Neural cell (in vitro differentiated cells): ENCODE measurements at regions not wholly inside any gene's neighbourhood (a gene's known extent, or its start where the extent isn't known, plus 50 kb on each side); places are given as distances from the start of the nearest gene placed in this dataset.

Experiments
- H2AFZ ChIP-seq: fragments of 200-600, 300-800 bp; sonication (generic), shearing (Covaris generic); 2 replicates; pipeline ENCODE4 v1.6.0; 2014; ENCODE audit warnings: low read depth, mild to moderate bottlenecking, antibody characterized with exemption, low read length, moderate library complexity
- H3F3A ChIP-seq: fragments of 200-600 bp; shearing (Covaris generic); 2 replicates; pipeline ENCODE4 v1.6.1; 2016; ENCODE audit warnings: mild to moderate bottlenecking, moderate library complexity, mixed read lengths, antibody characterized with exemption, low read length; ENCODE audit not compliant: insufficient read depth, poor library complexity, severe bottlenecking
- H3K27ac ChIP-seq: fragments of 200-600, 300-800 bp; sonication (generic), shearing (Covaris generic); 2 replicates; pipeline ENCODE4 v1.5.1; 2014; ENCODE audit warnings: mild to moderate bottlenecking, low read length, moderate library complexity
- H3K27me3 ChIP-seq: fragments of 300-800, 200-600 bp; sonication (generic), shearing (Covaris generic); 2 replicates; pipeline ENCODE4 v1.6.0; 2014; ENCODE audit warnings: mild to moderate bottlenecking, low read depth, low read length, moderate library complexity; ENCODE audit not compliant: insufficient read depth
- H3K36me3 ChIP-seq: fragments of 300-800, 200-600 bp; sonication (generic), shearing (Covaris generic); 2 replicates; pipeline ENCODE4 v1.5.1; 2014; ENCODE audit warnings: mild to moderate bottlenecking, antibody characterized with exemption, low read length, moderate library complexity; ENCODE audit not compliant: insufficient read depth
- H3K4me2 ChIP-seq: fragments of 300-800, 200-600 bp; sonication (generic), shearing (Covaris generic); 2 replicates; pipeline ENCODE4 v1.6.0; 2014; ENCODE audit warnings: mild to moderate bottlenecking, low read length
- H3K4me3 ChIP-seq: fragments of 300-800, 200-600 bp; sonication (generic), shearing (Covaris generic); 2 replicates; pipeline ENCODE4 v1.5.1; 2014; ENCODE audit warnings: mild to moderate bottlenecking, low read length, moderate library complexity
- H3K79me2 ChIP-seq: fragments of 200-600 bp; shearing (Covaris generic); replicated peaks from 2 replicates; pipeline ENCODE4 v1.6.0; 2014; ENCODE audit warnings: mild to moderate bottlenecking, low read length, moderate library complexity; ENCODE audit not compliant: insufficient read depth
- H3K9ac ChIP-seq: fragments of 300-800, 200-600 bp; sonication (generic), shearing (Covaris generic); 2 replicates; pipeline ENCODE4 v1.6.1; 2016; ENCODE audit warnings: mild to moderate bottlenecking, low read length, mixed read lengths
- H3K9me2 ChIP-seq: fragments of 200-600 bp; shearing (Covaris generic); 2 replicates; pipeline ENCODE4 v1.6.1; 2016; ENCODE audit warnings: mild to moderate bottlenecking, low read length, mixed read lengths; ENCODE audit not compliant: insufficient read depth
- H3K9me3 ChIP-seq: fragments of 200-600, 300-800 bp; sonication (generic), shearing (Covaris generic); 2 replicates; pipeline ENCODE4 v1.6.1; 2016; ENCODE audit warnings: mild to moderate bottlenecking, mixed run types, low read length, moderate library complexity, mixed read lengths
- H4K20me1 ChIP-seq: fragments of 200-600 bp; shearing (Covaris generic); 2 replicates; pipeline ENCODE4 v1.6.1; 2016; ENCODE audit warnings: mild to moderate bottlenecking, mixed run types; ENCODE audit not compliant: insufficient read depth
- EP300 ChIP-seq: fragments of 450-650 bp; conservative IDR thresholded peaks from 2 replicates; pipeline ENCODE4 v1.6.1; 2014; ENCODE audit warnings: antibody characterized with exemption, mild to moderate bottlenecking, moderate library complexity; ENCODE audit not compliant: poor library complexity, severe bottlenecking
- EZH2 ChIP-seq: fragments of 200-600, 300-800 bp; shearing (Covaris generic), sonication (generic); IDR thresholded peaks from 2 replicates; pipeline ENCODE4 v1.6.1; 2014; ENCODE audit warnings: antibody characterized with exemption, low read length, borderline replicate concordance, mild to moderate bottlenecking; ENCODE audit not compliant: insufficient read depth, poor library complexity, severe bottlenecking
- MXI1 ChIP-seq: fragments of 450-650 bp; conservative IDR thresholded peaks from 2 replicates; pipeline ENCODE4 v1.6.1; 2014; ENCODE audit warnings: antibody characterized with exemption, mild to moderate bottlenecking; ENCODE audit not compliant: poor library complexity, severe bottlenecking
- POLR2AphosphoS5 ChIP-seq: IDR thresholded peaks from 2 replicates; pipeline ENCODE4 v1.6.1; 2012
- SMC3 ChIP-seq: fragments of 450-650 bp; conservative IDR thresholded peaks from 2 replicates; pipeline ENCODE4 v1.6.1; 2014; ENCODE audit warnings: antibody characterized with exemption, mild to moderate bottlenecking, moderate library complexity; ENCODE audit not compliant: poor library complexity
- TAF1 ChIP-seq: IDR thresholded peaks from 2 replicates; pipeline ENCODE4 v1.6.1; 2012; ENCODE audit warnings: low read depth
- TF ChIP-seq, protein P1 (sequence below): IDR thresholded peaks from 2 replicates; pipeline ENCODE4 v1.6.1; 2012; ENCODE audit warnings: borderline replicate concordance
- TF ChIP-seq, protein P2 (sequence below): fragments of 450-650 bp; IDR thresholded peaks from 2 replicates; pipeline ENCODE4 v1.5.1; 2014; ENCODE audit warnings: antibody characterized with exemption, mild to moderate bottlenecking, moderate library complexity; ENCODE audit not compliant: poor library complexity, severe bottlenecking

DNA sequence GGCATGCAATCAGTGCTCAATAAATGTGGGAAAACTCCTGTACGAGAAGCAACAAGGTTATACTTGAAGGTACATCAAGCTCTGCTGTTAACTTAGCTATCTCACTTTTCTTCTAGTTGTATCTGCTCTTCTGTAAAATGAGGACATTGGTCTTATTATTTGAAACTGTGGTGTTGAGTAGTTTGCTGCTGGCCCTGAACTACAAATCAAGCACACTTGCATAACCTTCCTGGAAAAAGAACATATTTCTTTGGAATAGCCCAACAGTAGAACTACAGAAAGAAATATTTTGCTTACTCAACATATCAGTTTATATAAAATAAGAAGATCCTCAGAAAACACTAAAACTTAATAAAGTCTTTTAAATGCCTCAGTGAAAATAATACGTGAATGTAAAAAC is 203.0 kb downstream of the KCTD12 start:
- Histone ChIP-seq H3K79me2 (no peaks in the 10 kb centered on the region), H3K36me3 (no peaks in the 10 kb centered on the region), H3K9me2 (no peaks in the 10 kb centered on the region), H3K4me2 (no peak overlapping the region), H3K9ac (no peak overlapping the region), H3F3A (no peaks in the 10 kb centered on the region), H4K20me1 (no peaks in the 10 kb centered on the region), H3K9me3 (no peaks in the 10 kb centered on the region), H3K4me3 (no peak overlapping the region), H2AFZ (no peak overlapping the region), H3K27me3 (no peaks in the 10 kb centered on the region), H3K27ac (no peak overlapping the region)
- TF ChIP-seq TAF1 (no peak), POLR2AphosphoS5 (no peak), MXI1 (no peak), EZH2 (no peak), EP300 (no peak)
- TF ChIP-seq, protein P1, sequence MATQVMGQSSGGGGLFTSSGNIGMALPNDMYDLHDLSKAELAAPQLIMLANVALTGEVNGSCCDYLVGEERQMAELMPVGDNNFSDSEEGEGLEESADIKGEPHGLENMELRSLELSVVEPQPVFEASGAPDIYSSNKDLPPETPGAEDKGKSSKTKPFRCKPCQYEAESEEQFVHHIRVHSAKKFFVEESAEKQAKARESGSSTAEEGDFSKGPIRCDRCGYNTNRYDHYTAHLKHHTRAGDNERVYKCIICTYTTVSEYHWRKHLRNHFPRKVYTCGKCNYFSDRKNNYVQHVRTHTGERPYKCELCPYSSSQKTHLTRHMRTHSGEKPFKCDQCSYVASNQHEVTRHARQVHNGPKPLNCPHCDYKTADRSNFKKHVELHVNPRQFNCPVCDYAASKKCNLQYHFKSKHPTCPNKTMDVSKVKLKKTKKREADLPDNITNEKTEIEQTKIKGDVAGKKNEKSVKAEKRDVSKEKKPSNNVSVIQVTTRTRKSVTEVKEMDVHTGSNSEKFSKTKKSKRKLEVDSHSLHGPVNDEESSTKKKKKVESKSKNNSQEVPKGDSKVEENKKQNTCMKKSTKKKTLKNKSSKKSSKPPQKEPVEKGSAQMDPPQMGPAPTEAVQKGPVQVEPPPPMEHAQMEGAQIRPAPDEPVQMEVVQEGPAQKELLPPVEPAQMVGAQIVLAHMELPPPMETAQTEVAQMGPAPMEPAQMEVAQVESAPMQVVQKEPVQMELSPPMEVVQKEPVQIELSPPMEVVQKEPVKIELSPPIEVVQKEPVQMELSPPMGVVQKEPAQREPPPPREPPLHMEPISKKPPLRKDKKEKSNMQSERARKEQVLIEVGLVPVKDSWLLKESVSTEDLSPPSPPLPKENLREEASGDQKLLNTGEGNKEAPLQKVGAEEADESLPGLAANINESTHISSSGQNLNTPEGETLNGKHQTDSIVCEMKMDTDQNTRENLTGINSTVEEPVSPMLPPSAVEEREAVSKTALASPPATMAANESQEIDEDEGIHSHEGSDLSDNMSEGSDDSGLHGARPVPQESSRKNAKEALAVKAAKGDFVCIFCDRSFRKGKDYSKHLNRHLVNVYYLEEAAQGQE = no peak
- TF ChIP-seq, protein P2, sequence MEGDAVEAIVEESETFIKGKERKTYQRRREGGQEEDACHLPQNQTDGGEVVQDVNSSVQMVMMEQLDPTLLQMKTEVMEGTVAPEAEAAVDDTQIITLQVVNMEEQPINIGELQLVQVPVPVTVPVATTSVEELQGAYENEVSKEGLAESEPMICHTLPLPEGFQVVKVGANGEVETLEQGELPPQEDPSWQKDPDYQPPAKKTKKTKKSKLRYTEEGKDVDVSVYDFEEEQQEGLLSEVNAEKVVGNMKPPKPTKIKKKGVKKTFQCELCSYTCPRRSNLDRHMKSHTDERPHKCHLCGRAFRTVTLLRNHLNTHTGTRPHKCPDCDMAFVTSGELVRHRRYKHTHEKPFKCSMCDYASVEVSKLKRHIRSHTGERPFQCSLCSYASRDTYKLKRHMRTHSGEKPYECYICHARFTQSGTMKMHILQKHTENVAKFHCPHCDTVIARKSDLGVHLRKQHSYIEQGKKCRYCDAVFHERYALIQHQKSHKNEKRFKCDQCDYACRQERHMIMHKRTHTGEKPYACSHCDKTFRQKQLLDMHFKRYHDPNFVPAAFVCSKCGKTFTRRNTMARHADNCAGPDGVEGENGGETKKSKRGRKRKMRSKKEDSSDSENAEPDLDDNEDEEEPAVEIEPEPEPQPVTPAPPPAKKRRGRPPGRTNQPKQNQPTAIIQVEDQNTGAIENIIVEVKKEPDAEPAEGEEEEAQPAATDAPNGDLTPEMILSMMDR = no peak

DNA sequence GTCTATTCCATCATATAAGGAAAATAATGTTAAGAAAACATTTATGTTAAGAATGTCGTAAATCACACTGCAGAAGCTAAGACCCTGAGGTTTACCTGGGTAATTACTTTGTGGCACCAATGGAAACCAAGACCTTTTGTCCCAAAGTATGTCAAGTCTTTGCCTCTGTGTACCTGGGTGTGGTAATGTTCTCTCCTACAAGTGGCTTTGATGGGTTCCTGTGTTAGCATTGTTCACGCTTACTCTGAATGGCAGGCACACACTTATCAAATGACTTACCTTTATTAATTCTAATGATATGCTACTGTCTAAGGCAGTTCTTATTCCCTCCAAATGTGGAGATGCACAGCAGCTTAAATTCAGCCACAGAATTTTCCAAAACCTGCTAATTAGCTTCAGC is 206.1 kb downstream of the KCTD12 start:
- H3K79me2 ChIP-seq = no peaks in the 10 kb centered on the region
- no peak for TF ChIP-seq MXI1
- H2AFZ ChIP-seq = no peak overlapping the region
- H3K9me2 ChIP-seq = no peaks in the 10 kb centered on the region
- H3K4me2 ChIP-seq = no peak overlapping the region
- H3K9ac ChIP-seq = no peak overlapping the region
- H3K27ac ChIP-seq = no peak overlapping the region
- H3K9me3 ChIP-seq = no peaks in the 10 kb centered on the region
- H3K4me3 ChIP-seq = no peak overlapping the region
- no peaks in the 10 kb centered on the region for H3K36me3 ChIP-seq
- H4K20me1 ChIP-seq = no peaks in the 10 kb centered on the region
- no peaks in the 10 kb centered on the region for H3F3A ChIP-seq
- H3K27me3 ChIP-seq = no peaks in the 10 kb centered on the region

DNA sequence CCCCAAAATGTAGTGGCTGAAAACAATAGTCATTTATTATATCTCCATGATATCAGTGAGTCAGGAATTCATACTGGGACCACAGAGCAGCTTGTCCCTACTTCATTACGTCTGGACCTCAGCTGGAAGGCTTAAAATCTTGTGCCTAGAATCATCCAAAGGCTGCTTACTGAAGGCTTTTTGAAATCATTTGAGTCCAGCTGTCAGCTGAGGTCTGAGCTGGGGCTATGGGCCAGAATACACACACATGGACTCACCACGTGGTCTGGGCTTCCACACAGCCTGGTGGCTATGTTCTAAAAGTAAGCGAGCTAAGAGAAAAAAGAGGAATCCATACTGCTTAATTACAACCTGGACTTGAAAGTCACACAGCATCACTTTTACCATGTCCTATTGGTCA is 209.2 kb downstream of the KCTD12 start:
- H3K27ac ChIP-seq = no peak overlapping the region
- no peaks in the 10 kb centered on the region for H3K36me3 ChIP-seq
- no peaks in the 10 kb centered on the region for H3K79me2 ChIP-seq
- no peak overlapping the region for H3K4me2 ChIP-seq
- no peak overlapping the region for H2AFZ ChIP-seq
- H3K9ac ChIP-seq = no peak overlapping the region
- TF ChIP-seq EP300 (no peak), SMC3 (no peak)
- H3K4me3 ChIP-seq = no peak overlapping the region
- H3F3A ChIP-seq = no peaks in the 10 kb centered on the region
- no peaks in the 10 kb centered on the region for H4K20me1 ChIP-seq
- H3K9me2 ChIP-seq = no peaks in the 10 kb centered on the region
- H3K27me3 ChIP-seq = no peaks in the 10 kb centered on the region
- no peaks in the 10 kb centered on the region for H3K9me3 ChIP-seq
